IMR-90 (cell line): ENCODE measurements at regions not wholly inside any gene's neighbourhood (a gene's known extent, or its start where the extent isn't known, plus 50 kb on each side); places are given as distances from the start of the nearest gene placed in this dataset.

Experiments
- ATAC-seq: fragments of 200-7000 bp; cut with Tn5 transposase; 2 replicates; pipeline ENCODE4 v1.9.1; 2020; ENCODE audit warnings: low read depth, mild to moderate bottlenecking, moderate library complexity
- BruUV-seq: library from RNA; stranded (reverse); fragments of 400-500 nt; replicated peaks from 2 replicates; lab custom pipeline; 2021; lab: Mats Ljungman, UMichigan
- CTCF ChIA-PET: fragments of 300-600 bp; formaldehyde crosslinking; extraction: SDS; loops from one replicate; lab custom pipeline; 2021; ENCODE audit warnings: antibody characterized with exemption; lab: Yijun Ruan, JAX
- POLR2A ChIA-PET: fragments of 300-600 bp; sonication (Branson Sonifier 250); formaldehyde crosslinking; loops from one replicate; lab custom pipeline; 2022; ENCODE audit warnings: antibody characterized with exemption; ENCODE audit not compliant: unreplicated experiment; lab: Charles Lee
- DNase-seq: peaks from one replicate; pipeline ENCODE4 v3.0.0; 2013
- H2AFZ ChIP-seq: replicated peaks from 2 replicates; pipeline ENCODE3; 2013; ENCODE audit warnings: low read length, mild to moderate bottlenecking; ENCODE audit not compliant: poor library complexity
- H2AK5ac ChIP-seq: 2 replicates; pipeline ENCODE4 v1.6.1; 2013; ENCODE audit warnings: low read depth, low read length, inconsistent platforms
- H2AK9ac ChIP-seq: replicated peaks from 2 replicates; pipeline ENCODE3; 2013; ENCODE audit warnings: mild to moderate bottlenecking, low read depth, low read length, moderate library complexity; ENCODE audit not compliant: poor library complexity
- H2BK120ac ChIP-seq: 2 replicates; pipeline ENCODE4 v1.6.1; 2013; ENCODE audit warnings: low read depth, low read length, inconsistent platforms
- H2BK15ac ChIP-seq: 3 replicates; pipeline ENCODE4 v1.6.1; 2013; ENCODE audit warnings: low read depth, low read length, inconsistent platforms
- H2BK20ac ChIP-seq: 2 replicates; pipeline ENCODE4 v1.6.1; 2013; ENCODE audit warnings: low read depth, mild to moderate bottlenecking, inconsistent platforms, low read length, moderate library complexity
- H2BK5ac ChIP-seq: 2 replicates; pipeline ENCODE4 v1.6.1; 2013; ENCODE audit warnings: mild to moderate bottlenecking, low read depth, low read length, inconsistent platforms; ENCODE audit not compliant: poor library complexity, severe bottlenecking
- H3K14ac ChIP-seq: replicated peaks from 2 replicates; pipeline ENCODE4 v1.6.1; 2013; ENCODE audit warnings: low read depth, low read length, inconsistent platforms
- H3K18ac ChIP-seq: 2 replicates; pipeline ENCODE4 v1.6.1; 2013; ENCODE audit warnings: low read depth, low read length, control low read depth
- H3K23ac ChIP-seq: 2 replicates; pipeline ENCODE4 v1.6.1; 2013; ENCODE audit warnings: low read depth, low read length, inconsistent platforms
- H3K27ac ChIP-seq: 2 replicates; pipeline ENCODE4 v1.5.1; 2013; ENCODE audit warnings: mild to moderate bottlenecking, control low read depth, low read length; ENCODE audit not compliant: insufficient read depth
- H3K27me3 ChIP-seq: 2 replicates; pipeline ENCODE4 v1.6.1; 2013; ENCODE audit warnings: low read length; ENCODE audit not compliant: control insufficient read depth, insufficient read depth
- H3K36me3 ChIP-seq: 2 replicates; pipeline ENCODE4 v1.6.1; 2013; ENCODE audit warnings: low read length, mixed read lengths; ENCODE audit not compliant: control insufficient read depth, insufficient read depth
- H3K4ac ChIP-seq: 2 replicates; pipeline ENCODE4 v1.6.1; 2013; ENCODE audit warnings: low read depth, low read length, inconsistent platforms
- H3K4me1 ChIP-seq: 2 replicates; pipeline ENCODE4 v1.6.1; 2013; ENCODE audit warnings: low read length, mixed read lengths; ENCODE audit not compliant: control insufficient read depth, insufficient read depth
- H3K4me2 ChIP-seq: 2 replicates; pipeline ENCODE4 v1.6.1; 2013; ENCODE audit warnings: low read depth, mild to moderate bottlenecking, control low read depth, low read length, moderate library complexity
- H3K4me3 ChIP-seq: 2 replicates; pipeline ENCODE4 v1.5.1; 2013; ENCODE audit warnings: low read depth, mild to moderate bottlenecking, control low read depth, low read length, moderate library complexity; ENCODE audit not compliant: insufficient read depth
- H3K56ac ChIP-seq: 2 replicates; pipeline ENCODE4 v1.6.1; 2013; ENCODE audit warnings: low read length, inconsistent platforms; ENCODE audit not compliant: insufficient read depth; ENCODE audit errors: extremely low read depth
- H3K79me1 ChIP-seq, 2 experiments: 2 replicates each; pipeline ENCODE4 v1.6.1; 2013; ENCODE audit warnings: low read length in 2 of 2, inconsistent platforms in 1 of 2, low read depth in 1 of 2
- H3K9ac ChIP-seq: 2 replicates; pipeline ENCODE4 v1.6.1; 2013; ENCODE audit warnings: low read depth, low read length, control low read depth
- H3K9me1 ChIP-seq: 2 replicates; pipeline ENCODE4 v1.6.1; 2013; ENCODE audit warnings: low read length, inconsistent platforms; ENCODE audit not compliant: insufficient read depth
- H3K9me3 ChIP-seq: 2 replicates; pipeline ENCODE4 v1.6.1; 2013; ENCODE audit warnings: low read length; ENCODE audit not compliant: control insufficient read depth, insufficient read depth
- H4K20me1 ChIP-seq: 2 replicates; pipeline ENCODE4 v1.6.1; 2013; ENCODE audit warnings: low read length, inconsistent platforms; ENCODE audit not compliant: insufficient read depth
- H4K5ac ChIP-seq: 2 replicates; pipeline ENCODE4 v1.6.1; 2013; ENCODE audit warnings: mild to moderate bottlenecking, low read depth, low read length, control low read depth
- H4K8ac ChIP-seq, 2 experiments: 2 replicates each; pipeline ENCODE4 v1.6.1; 2013; ENCODE audit warnings: low read depth in 2 of 2, low read length in 2 of 2, control low read depth in 1 of 2, inconsistent platforms in 1 of 2
- H4K91ac ChIP-seq: 2 replicates; pipeline ENCODE4 v1.6.1; 2013; ENCODE audit warnings: low read depth, low read length, inconsistent platforms; ENCODE audit not compliant: insufficient read depth
- BHLHE40 ChIP-seq: fragments of 150-350 bp; IDR thresholded peaks from 2 replicates; pipeline ENCODE4 v1.6.1; 2016; ENCODE audit warnings: mild to moderate bottlenecking, low read depth, low read length
- CEBPB ChIP-seq: IDR thresholded peaks from 2 replicates; pipeline ENCODE4 v1.6.1; 2012; ENCODE audit warnings: low read depth, low read length, improper control_type of control experiment
- CHD1 ChIP-seq: IDR thresholded peaks from 2 replicates; pipeline ENCODE4 v1.6.1; 2012; ENCODE audit warnings: low read depth, low read length, improper control_type of control experiment
- FOS ChIP-seq: fragments of 150-350 bp; IDR thresholded peaks from 2 replicates; pipeline ENCODE4 v1.6.1; 2016; ENCODE audit warnings: low read depth, low read length
- MAFK ChIP-seq: IDR thresholded peaks from 2 replicates; pipeline ENCODE4 v1.6.1; 2012; ENCODE audit warnings: low read depth, low read length, improper control_type of control experiment
- MAZ ChIP-seq: IDR thresholded peaks from 2 replicates; pipeline ENCODE4 v1.6.1; 2012; ENCODE audit warnings: low read depth, mild to moderate bottlenecking, low read length, improper control_type of control experiment, moderate library complexity, borderline replicate concordance
- MXI1 ChIP-seq: IDR thresholded peaks from 2 replicates; pipeline ENCODE4 v1.6.1; 2012; ENCODE audit warnings: low read depth, mild to moderate bottlenecking, low read length, moderate library complexity, borderline replicate concordance
- NFE2L2 ChIP-seq: fragments of 150-350 bp; IDR thresholded peaks from 2 replicates; pipeline ENCODE4 v1.6.1; 2016; ENCODE audit warnings: low read depth, mild to moderate bottlenecking, low read length
- POLR2A ChIP-seq: IDR thresholded peaks from 2 replicates; pipeline ENCODE4 v1.6.1; 2012; ENCODE audit warnings: mild to moderate bottlenecking, low read depth, low read length
- RAD21 ChIP-seq: IDR thresholded peaks from 2 replicates; pipeline ENCODE4 v1.6.1; 2012; ENCODE audit warnings: low read length, improper control_type of control experiment
- RFX5 ChIP-seq: IDR thresholded peaks from 2 replicates; pipeline ENCODE4 v1.8.0; 2012; ENCODE audit warnings: low read depth, mild to moderate bottlenecking, low read length, moderate library complexity
- WGBS, 2 experiments: methylation state at CpG; one replicate each; pipeline versions ENCODE4 v1.1.5 to v1.1.7; 2013; ENCODE audit warnings: missing lambda C conversion rate in 2 of 2; ENCODE audit not compliant: insufficient read length in 1 of 2; ENCODE audit errors: extremely low coverage in 2 of 2; 5-methylcytosine and 5-hydroxymethylcytosine counted together
- dilution Hi-C: fragments of 300-500 bp; cut with HindIII; formaldehyde crosslinking; loops from one replicate; pipeline ENCODE4 v1.14.3; 2018; ENCODE audit warnings: low sequenced_read_pairs; ENCODE audit not compliant: unreplicated experiment
- in situ Hi-C: fragments of 300-500 bp; cut with MboI; formaldehyde crosslinking; loops from 3 replicates; pipeline ENCODE4 v1.14.3; 2019; ENCODE audit warnings: low sequenced_read_pairs, inconsistent platforms, mixed read lengths
- intact Hi-C: fragments of 100-400 bp; cut with micrococcal nuclease; formaldehyde crosslinking; loops from 2 replicates; pipeline ENCODE4 v1.10.0; 2022
- TF ChIP-seq, protein P1 (sequence below): conservative IDR thresholded peaks from 2 replicates; pipeline ENCODE4 v1.5.1; 2012; ENCODE audit warnings: mild to moderate bottlenecking, low read depth, low read length, improper control_type of control experiment
- TF ChIP-seq, protein P2 (sequence below): fragments of 150-350 bp; IDR thresholded peaks from 2 replicates; pipeline ENCODE4 v1.6.1; 2016; ENCODE audit warnings: low read depth, mild to moderate bottlenecking, low read length, moderate library complexity, borderline replicate concordance

DNA sequence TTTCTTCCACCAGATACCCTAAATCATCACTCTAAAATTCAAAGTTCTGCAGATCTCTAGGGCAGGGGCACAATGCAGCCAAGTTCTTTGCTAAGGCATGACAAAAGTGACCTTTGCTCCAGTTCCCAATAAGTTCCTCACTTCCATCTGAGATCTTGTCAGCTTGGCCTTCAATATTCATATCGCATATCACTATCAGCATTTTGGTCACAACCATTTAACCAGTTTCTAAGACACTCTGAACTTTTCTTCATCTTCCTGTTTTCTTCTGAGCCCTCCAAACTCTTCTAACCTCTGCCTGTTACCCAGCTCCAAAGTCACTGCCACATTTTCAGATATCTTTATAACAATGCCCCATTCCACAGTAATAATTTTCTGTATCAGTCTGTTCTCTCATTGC is 452.6 kb upstream of the TRIB2 start:
- in situ Hi-C loops = no loop called here
- TF ChIP-seq MAZ = no peak
- no peak for TF ChIP-seq POLR2A
- TF ChIP-seq FOS = no peak
- no peak for TF ChIP-seq RFX5
- TF ChIP-seq, protein P1, sequence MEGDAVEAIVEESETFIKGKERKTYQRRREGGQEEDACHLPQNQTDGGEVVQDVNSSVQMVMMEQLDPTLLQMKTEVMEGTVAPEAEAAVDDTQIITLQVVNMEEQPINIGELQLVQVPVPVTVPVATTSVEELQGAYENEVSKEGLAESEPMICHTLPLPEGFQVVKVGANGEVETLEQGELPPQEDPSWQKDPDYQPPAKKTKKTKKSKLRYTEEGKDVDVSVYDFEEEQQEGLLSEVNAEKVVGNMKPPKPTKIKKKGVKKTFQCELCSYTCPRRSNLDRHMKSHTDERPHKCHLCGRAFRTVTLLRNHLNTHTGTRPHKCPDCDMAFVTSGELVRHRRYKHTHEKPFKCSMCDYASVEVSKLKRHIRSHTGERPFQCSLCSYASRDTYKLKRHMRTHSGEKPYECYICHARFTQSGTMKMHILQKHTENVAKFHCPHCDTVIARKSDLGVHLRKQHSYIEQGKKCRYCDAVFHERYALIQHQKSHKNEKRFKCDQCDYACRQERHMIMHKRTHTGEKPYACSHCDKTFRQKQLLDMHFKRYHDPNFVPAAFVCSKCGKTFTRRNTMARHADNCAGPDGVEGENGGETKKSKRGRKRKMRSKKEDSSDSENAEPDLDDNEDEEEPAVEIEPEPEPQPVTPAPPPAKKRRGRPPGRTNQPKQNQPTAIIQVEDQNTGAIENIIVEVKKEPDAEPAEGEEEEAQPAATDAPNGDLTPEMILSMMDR = no peak
- no peak for TF ChIP-seq RAD21
- no peak for TF ChIP-seq CHD1
- no peak for TF ChIP-seq NFE2L2
- TF ChIP-seq MAFK = no peak
- TF ChIP-seq, protein P2, sequence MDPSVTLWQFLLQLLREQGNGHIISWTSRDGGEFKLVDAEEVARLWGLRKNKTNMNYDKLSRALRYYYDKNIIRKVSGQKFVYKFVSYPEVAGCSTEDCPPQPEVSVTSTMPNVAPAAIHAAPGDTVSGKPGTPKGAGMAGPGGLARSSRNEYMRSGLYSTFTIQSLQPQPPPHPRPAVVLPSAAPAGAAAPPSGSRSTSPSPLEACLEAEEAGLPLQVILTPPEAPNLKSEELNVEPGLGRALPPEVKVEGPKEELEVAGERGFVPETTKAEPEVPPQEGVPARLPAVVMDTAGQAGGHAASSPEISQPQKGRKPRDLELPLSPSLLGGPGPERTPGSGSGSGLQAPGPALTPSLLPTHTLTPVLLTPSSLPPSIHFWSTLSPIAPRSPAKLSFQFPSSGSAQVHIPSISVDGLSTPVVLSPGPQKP = no peak
- TF ChIP-seq MXI1 = no peak
- TF ChIP-seq BHLHE40 = no peak
- TF ChIP-seq CEBPB = no peak

More for the DNA sequence above, 452.6 kb upstream of the TRIB2 start:
- Histone ChIP-seq H4K5ac (no peak overlapping the region), H3K4me3 (no peak overlapping the region), H2BK15ac (no peak overlapping the region), H3K4me1 (peaks cover 2% of the 10 kb centered on the region; the same call in 1 of the 2 replicates), H4K8ac (no peak overlapping the region), H3K18ac (no peak overlapping the region), H2AK5ac (no peak overlapping the region), H4K20me1 (no peaks in the 10 kb centered on the region), H3K4me2 (no peak overlapping the region), H2BK5ac (no peak overlapping the region), H2BK20ac (no peak overlapping the region), H3K36me3 (no peaks in the 10 kb centered on the region), H3K27me3 (no peaks in the 10 kb centered on the region), H3K9me3 (no peaks in the 10 kb centered on the region), H2BK120ac (no peak overlapping the region), H3K4ac (no peak overlapping the region), H3K56ac (no peak overlapping the region), H2AFZ (no peak overlapping the region), H3K27ac (no peak overlapping the region), H3K23ac (no peak overlapping the region), H3K14ac (no peak overlapping the region), H4K91ac (no peak overlapping the region), H2AK9ac (no peak overlapping the region), H3K9ac (no peak overlapping the region), H3K79me1 (no peaks in the 10 kb centered on the region), H3K9me1 (no peaks in the 10 kb centered on the region)
- DNase-seq = no peak
- no peak for ATAC-seq
- dilution Hi-C loops (no loop called here), intact Hi-C loops (no loop called here)
- ChIA-PET POLR2A (no interaction called here), CTCF (no interaction called here)
- no CpG with 5 or more reads among the region's 1 CpG for WGBS, 2 experiments
- BruUV-seq = no TSS peak
